Suprapubic skin (tissue), 4 donors: ENCODE measurements at regions not wholly inside any gene's neighbourhood (a gene's known extent, or its start where the extent isn't known, plus 50 kb on each side); places are given as distances from the start of the nearest gene placed in this dataset.

Source experiments
- DNase-seq, 2 donors: peaks; one replicate each; pipeline ENCODE4 v3.0.0-alpha.2; 2019; ENCODE audit warnings: low spot score in 2 of 2
- H3K27ac ChIP-seq: fragments of 200-600 bp; sonication (generic); one replicate; pipeline ENCODE4 v1.5.1; 2019
- H3K27me3 ChIP-seq: fragments of 200-600 bp; sonication (generic); one replicate; pipeline ENCODE4 v1.5.1; 2019
- H3K36me3 ChIP-seq: fragments of 200-600 bp; sonication (generic); one replicate; pipeline ENCODE4 v1.5.1; 2019
- H3K4me1 ChIP-seq: fragments of 200-600 bp; sonication (generic); one replicate; pipeline ENCODE4 v1.5.1; 2019
- H3K4me3 ChIP-seq: fragments of 200-600 bp; sonication (generic); one replicate; pipeline ENCODE4 v1.5.1; 2019; ENCODE audit warnings: mild to moderate bottlenecking
- H3K9me3 ChIP-seq: fragments of 200-600 bp; sonication (generic); one replicate; pipeline ENCODE4 v1.5.1; 2019
- EP300 ChIP-seq: sonication (generic); formaldehyde crosslinking; IDR thresholded peaks from one replicate; pipeline ENCODE4 v1.6.1; 2017; ENCODE audit warnings: antibody characterized with exemption
- POLR2A ChIP-seq, 2 donors: fragments of 450-650 bp; IDR thresholded peaks; one replicate each; pipeline ENCODE4 v1.6.1; 2017; ENCODE audit warnings: antibody characterized with exemption in 2 of 2, mild to moderate bottlenecking in 2 of 2, moderate library complexity in 2 of 2
- POLR2AphosphoS5 ChIP-seq, 3 donors: sonication (generic); formaldehyde crosslinking; IDR thresholded peaks; one replicate each; pipeline ENCODE4 v1.6.1; 2017; ENCODE audit warnings: antibody characterized with exemption in 3 of 3
- WGBS: methylation state at CpG from one replicate; pipeline ENCODE4 v1.1.5; 2018; 5-methylcytosine and 5-hydroxymethylcytosine counted together
- TF ChIP-seq, protein P1 (sequence below), 2 donors: fragments of 200-600 bp in 1 of 2; fragments of 450-650 bp in 1 of 2; sonication (generic) in 1 of 2; IDR thresholded peaks; one replicate each; pipeline ENCODE4 v1.5.1; 2016 to 2019; ENCODE audit warnings: antibody characterized with exemption in 2 of 2, mild to moderate bottlenecking in 1 of 2, moderate library complexity in 1 of 2

DNA sequence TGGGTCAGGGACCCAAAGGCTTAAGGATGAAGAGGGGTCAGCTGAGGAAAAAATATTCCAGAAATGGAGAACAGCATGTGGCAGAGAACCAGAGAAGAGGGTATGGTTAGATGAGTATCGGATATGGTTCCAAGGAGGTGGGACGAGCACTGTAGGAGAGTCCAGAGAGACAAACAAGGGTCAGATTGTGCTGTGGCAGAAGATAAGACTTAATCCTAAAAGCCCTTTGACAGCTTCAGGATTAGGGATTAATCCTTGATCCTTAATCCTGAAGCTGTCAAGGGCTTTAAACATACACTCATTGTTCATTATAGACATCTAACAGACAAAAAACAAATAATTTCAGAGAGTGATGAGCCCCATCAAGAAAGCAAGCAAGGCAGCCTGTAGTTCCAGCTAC, 124.0 kb downstream of the SPTSSA start:
- no peaks in the 10 kb centered on the region for H3K9me3 ChIP-seq
- H3K4me3 ChIP-seq, result no peak overlapping the region
- no peak overlapping the region for H3K27ac ChIP-seq
- peaks cover 4% of the 10 kb centered on the region for H3K4me1 ChIP-seq
- H3K27me3 ChIP-seq, result no peaks in the 10 kb centered on the region
- WGBS, result 87% methylated on average over 2 of the region's 2 CpGs
- DNase-seq, result no peak
- no peaks in the 10 kb centered on the region for H3K36me3 ChIP-seq
- no peak for TF ChIP-seq EP300
- TF ChIP-seq, protein P1, sequence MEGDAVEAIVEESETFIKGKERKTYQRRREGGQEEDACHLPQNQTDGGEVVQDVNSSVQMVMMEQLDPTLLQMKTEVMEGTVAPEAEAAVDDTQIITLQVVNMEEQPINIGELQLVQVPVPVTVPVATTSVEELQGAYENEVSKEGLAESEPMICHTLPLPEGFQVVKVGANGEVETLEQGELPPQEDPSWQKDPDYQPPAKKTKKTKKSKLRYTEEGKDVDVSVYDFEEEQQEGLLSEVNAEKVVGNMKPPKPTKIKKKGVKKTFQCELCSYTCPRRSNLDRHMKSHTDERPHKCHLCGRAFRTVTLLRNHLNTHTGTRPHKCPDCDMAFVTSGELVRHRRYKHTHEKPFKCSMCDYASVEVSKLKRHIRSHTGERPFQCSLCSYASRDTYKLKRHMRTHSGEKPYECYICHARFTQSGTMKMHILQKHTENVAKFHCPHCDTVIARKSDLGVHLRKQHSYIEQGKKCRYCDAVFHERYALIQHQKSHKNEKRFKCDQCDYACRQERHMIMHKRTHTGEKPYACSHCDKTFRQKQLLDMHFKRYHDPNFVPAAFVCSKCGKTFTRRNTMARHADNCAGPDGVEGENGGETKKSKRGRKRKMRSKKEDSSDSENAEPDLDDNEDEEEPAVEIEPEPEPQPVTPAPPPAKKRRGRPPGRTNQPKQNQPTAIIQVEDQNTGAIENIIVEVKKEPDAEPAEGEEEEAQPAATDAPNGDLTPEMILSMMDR (IDR thresholded peaks at IDR 0.05), result no peak
- TF ChIP-seq POLR2A (IDR thresholded peaks at IDR 0.05), result no peak
- TF ChIP-seq POLR2AphosphoS5 (IDR thresholded peaks at IDR 0.05), result no peak

DNA sequence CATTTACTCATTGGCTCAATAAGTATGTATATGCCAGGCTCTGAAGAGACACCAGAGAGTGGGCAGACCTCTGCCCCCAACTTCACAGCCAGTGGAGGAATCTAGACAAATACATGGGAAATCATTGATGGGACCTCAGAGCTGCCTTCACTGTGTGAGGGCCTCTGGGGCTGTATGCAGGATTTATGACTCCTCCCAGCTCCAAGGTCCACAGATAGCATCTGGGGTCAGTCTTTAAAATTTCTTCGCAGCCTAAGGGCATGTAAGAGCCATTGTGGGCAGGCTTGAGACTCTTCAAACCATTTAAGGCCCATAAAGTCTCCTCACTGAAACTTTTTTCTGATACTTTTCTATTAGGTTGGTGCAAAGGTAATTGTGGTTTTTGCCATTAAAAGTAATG, 125.5 kb downstream of the SPTSSA start:
- WGBS, result 82% methylated on average over 1 of the region's 1 CpG
- TF ChIP-seq EP300 (no peak), POLR2A (IDR thresholded peaks at IDR 0.05) (no peak), POLR2AphosphoS5 (IDR thresholded peaks at IDR 0.05) (no peak)
- TF ChIP-seq, protein P1 (IDR thresholded peaks at IDR 0.05), result no peak
- Histone ChIP-seq H3K4me1 (peaks cover 18% of the 10 kb centered on the region), H3K27me3 (no peaks in the 10 kb centered on the region), H3K9me3 (no peaks in the 10 kb centered on the region), H3K36me3 (no peaks in the 10 kb centered on the region), H3K4me3 (no peak overlapping the region), H3K27ac (no peak overlapping the region)
- DNase-seq, result no peak

- TF ChIP-seq, protein P1 (IDR thresholded peaks at IDR 0.05), result no peak
- TF ChIP-seq EP300, result no peak
- DNase-seq, result no peak
- peaks cover 23% of the 10 kb centered on the region for H3K4me1 ChIP-seq
- H3K4me3 ChIP-seq, result no peak overlapping the region
- H3K27me3 ChIP-seq, result no peaks in the 10 kb centered on the region
- 52% methylated on average over 1 of the region's 1 CpG for WGBS
- no peaks in the 10 kb centered on the region for H3K9me3 ChIP-seq
- no peaks in the 10 kb centered on the region for H3K36me3 ChIP-seq
- no peak overlapping the region for H3K27ac ChIP-seq
These were observed 126.1 kb downstream of the SPTSSA start for GRCh38 chr14:34335968-34336367.

DNA sequence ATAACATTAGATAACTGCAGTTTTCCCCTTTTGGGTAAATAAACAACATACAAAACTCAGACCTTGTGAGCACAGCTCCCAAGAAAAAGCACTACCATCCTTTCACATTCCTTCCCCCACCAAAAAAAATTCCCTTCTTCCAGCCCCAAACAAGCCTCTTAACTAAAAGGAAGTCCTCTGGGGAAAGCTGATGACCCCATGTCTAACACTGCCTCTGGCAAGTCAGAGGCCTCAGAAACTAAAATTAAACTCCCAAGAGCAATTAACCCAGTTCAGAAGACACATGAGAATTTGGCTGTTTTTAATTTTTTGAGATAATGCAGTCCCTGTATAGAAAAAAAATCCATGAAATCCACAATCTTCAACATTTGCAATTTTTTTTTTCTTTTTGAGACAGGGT, 127.7 kb downstream of the SPTSSA start:
- no peaks in the 10 kb centered on the region for H3K27me3 ChIP-seq
- no peak for TF ChIP-seq POLR2AphosphoS5 (IDR thresholded peaks at IDR 0.05)
- TF ChIP-seq EP300, result no peak
- no peak for TF ChIP-seq POLR2A (IDR thresholded peaks at IDR 0.05)
- TF ChIP-seq, protein P1 (IDR thresholded peaks at IDR 0.05), result no peak
- H3K27ac ChIP-seq, result no peak overlapping the region
- H3K4me1 ChIP-seq, result peaks cover 28% of the 10 kb centered on the region
- H3K4me3 ChIP-seq, result no peak overlapping the region
- no peaks in the 10 kb centered on the region for H3K9me3 ChIP-seq
- no peak for DNase-seq
- no peaks in the 10 kb centered on the region for H3K36me3 ChIP-seq

DNA sequence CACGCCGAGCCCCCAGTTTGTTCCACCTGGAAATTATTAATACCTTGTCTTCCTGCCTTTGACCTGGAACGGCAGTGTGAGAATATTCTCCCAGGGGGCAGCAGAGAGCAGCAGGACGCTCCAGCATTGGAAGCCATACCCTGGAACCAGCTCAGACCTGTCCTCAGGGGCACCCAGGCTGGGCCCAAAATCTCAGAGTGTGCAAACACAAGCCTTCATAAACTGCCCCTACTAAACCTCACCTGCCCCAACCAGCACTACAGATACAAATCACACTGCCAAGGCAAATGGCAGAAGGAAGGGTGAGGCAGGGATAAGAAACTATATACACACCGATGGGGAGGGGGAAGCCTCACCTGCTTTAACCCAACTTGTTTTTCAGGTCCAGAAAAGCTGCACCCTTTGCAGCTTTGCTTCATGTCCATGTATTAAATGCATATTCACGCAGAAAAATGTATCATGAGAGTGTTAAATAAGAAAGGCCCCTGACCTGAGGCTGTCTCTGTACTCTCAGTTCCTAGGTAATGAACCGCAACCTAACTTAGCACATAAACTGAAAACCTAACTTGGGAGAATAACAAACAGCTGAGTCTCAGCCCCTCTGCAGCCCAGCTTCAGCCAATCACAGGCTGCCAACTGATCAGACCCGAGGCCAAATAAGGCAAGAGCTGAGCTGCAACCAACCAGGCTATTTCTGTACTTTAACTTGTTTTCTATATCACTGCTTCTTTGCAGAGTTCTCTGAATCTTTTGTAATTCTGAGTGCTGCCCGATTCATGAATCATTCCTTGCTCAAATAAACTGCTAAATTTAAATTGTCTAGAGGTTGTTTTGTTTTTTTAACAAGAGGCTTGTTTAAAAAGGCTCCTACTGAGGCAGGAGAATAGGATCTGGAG, 130.1 kb downstream of the SPTSSA start:
- peaks cover 31% of the 10 kb centered on the region for H3K4me1 ChIP-seq
- TF ChIP-seq, protein P1 (IDR thresholded peaks at IDR 0.05), result peak; percentile 72 to 79
- TF ChIP-seq POLR2A (IDR thresholded peaks at IDR 0.05) (no peak), POLR2AphosphoS5 (IDR thresholded peaks at IDR 0.05) (peak in 1 of 3 donors; percentile 29)
- no peak overlapping the region for H3K4me3 ChIP-seq
- no peaks in the 10 kb centered on the region for H3K27me3 ChIP-seq
- no peaks in the 10 kb centered on the region for H3K36me3 ChIP-seq
- 44% methylated on average over 8 of the region's 9 CpGs for WGBS
- peak; percentile 73 to 83 for DNase-seq
- H3K27ac ChIP-seq, result peak overlapping the region; percentile 73
- no peaks in the 10 kb centered on the region for H3K9me3 ChIP-seq
